ENCODE measurements at regions not wholly inside any gene's neighbourhood (a gene's known extent, or its start where the extent isn't known, plus 50 kb on each side); places are given as distances from the start of the nearest gene placed in this dataset.

- H3K27me3 ChIP-seq (ENCODE audit: insufficient read depth, poor library complexity, severe bottlenecking), result no peaks in the 10 kb centered on the region
- DNase-seq (ENCODE audit: low spot score) (no peak), ATAC-seq (ENCODE audit: low read depth) (no peak)
- H3K27ac ChIP-seq (ENCODE audit: poor library complexity, severe bottlenecking), result no peak overlapping the region
- H3K9me3 ChIP-seq (ENCODE audit: severe bottlenecking), result no peaks in the 10 kb centered on the region
- no peaks in the 10 kb centered on the region for H3K36me3 ChIP-seq (ENCODE audit: low read depth)
- TF ChIP-seq, protein P1, sequence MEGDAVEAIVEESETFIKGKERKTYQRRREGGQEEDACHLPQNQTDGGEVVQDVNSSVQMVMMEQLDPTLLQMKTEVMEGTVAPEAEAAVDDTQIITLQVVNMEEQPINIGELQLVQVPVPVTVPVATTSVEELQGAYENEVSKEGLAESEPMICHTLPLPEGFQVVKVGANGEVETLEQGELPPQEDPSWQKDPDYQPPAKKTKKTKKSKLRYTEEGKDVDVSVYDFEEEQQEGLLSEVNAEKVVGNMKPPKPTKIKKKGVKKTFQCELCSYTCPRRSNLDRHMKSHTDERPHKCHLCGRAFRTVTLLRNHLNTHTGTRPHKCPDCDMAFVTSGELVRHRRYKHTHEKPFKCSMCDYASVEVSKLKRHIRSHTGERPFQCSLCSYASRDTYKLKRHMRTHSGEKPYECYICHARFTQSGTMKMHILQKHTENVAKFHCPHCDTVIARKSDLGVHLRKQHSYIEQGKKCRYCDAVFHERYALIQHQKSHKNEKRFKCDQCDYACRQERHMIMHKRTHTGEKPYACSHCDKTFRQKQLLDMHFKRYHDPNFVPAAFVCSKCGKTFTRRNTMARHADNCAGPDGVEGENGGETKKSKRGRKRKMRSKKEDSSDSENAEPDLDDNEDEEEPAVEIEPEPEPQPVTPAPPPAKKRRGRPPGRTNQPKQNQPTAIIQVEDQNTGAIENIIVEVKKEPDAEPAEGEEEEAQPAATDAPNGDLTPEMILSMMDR (IDR thresholded peaks at IDR 0.05; ENCODE audit: poor library complexity, severe bottlenecking), result no peak
- no peaks in the 10 kb centered on the region for H3K4me1 ChIP-seq (ENCODE audit: insufficient read depth, poor library complexity, severe bottlenecking)
- no peak overlapping the region for H3K4me3 ChIP-seq (ENCODE audit: severe bottlenecking)
Measured at GRCh38 chr16:48930951-48931553, 321.1 kb upstream of the N4BP1 start.

- peaks cover 13% of the 10 kb centered on the region for H3K4me1 ChIP-seq (ENCODE audit: insufficient read depth, poor library complexity, severe bottlenecking)
- no peaks in the 10 kb centered on the region for H3K36me3 ChIP-seq (ENCODE audit: low read depth)
- peak overlapping the region; percentile 52 for H3K27ac ChIP-seq (ENCODE audit: poor library complexity, severe bottlenecking)
- H3K4me3 ChIP-seq (ENCODE audit: severe bottlenecking), result no peak overlapping the region
- TF ChIP-seq, protein P1 (IDR thresholded peaks at IDR 0.05; ENCODE audit: poor library complexity, severe bottlenecking), result no peak
- H3K9me3 ChIP-seq (ENCODE audit: severe bottlenecking), result no peaks in the 10 kb centered on the region
- H3K27me3 ChIP-seq (ENCODE audit: insufficient read depth, poor library complexity, severe bottlenecking), result no peaks in the 10 kb centered on the region
- ATAC-seq (ENCODE audit: low read depth), result no peak
- DNase-seq (ENCODE audit: low spot score), result no peak
Measured at GRCh38 chr16:48919791-48920190, 309.8 kb upstream of the N4BP1 start.

DNA sequence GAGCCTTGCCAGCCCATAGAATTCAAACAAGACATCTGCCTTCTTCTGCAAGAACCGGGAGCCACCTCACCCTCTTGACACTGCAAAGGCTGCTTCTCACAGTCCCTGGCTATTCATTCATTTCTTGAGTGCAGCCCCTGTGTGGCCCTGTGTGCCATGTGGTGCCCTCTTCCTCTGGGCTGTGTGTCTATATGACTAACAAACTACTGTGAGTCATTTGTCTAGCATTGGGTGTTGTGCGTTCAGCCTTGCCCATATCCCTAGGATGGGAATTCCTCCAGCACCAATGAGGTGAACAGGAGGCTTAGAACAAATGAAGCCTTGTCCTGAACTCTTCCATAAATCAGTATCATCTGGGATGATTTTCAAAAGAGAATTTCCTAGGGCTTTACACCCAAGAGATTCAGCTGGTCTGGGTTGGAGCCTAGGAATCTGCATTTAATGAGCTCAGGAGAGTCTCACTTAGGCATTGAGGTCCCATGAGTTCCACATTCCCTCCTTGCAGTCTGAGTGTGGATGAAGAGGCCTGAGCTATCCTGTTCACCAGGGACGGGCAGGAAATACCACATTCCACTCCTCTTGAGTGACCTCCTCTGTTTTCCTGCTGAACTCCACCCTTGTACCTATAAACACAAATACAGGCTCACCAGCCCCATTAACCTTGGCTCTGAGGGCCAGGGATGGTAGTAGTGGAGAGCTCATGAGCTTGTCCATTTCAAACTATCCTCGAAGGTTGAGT lies 308.7 kb upstream of the N4BP1 start:
- peak; percentile 93 for ATAC-seq (ENCODE audit: low read depth)
- Histone ChIP-seq H3K36me3 (ENCODE audit: low read depth) (no peaks in the 10 kb centered on the region), H3K9me3 (ENCODE audit: severe bottlenecking) (no peaks in the 10 kb centered on the region), H3K27me3 (ENCODE audit: insufficient read depth, poor library complexity, severe bottlenecking) (no peaks in the 10 kb centered on the region), H3K4me1 (ENCODE audit: insufficient read depth, poor library complexity, severe bottlenecking) (peaks cover 13% of the 10 kb centered on the region), H3K27ac (ENCODE audit: poor library complexity, severe bottlenecking) (peak overlapping the region; percentile 52), H3K4me3 (ENCODE audit: severe bottlenecking) (no peak overlapping the region)
- DNase-seq (ENCODE audit: low spot score), result no peak
- TF ChIP-seq, protein P1 (IDR thresholded peaks at IDR 0.05; ENCODE audit: poor library complexity, severe bottlenecking), result no peak

- Histone ChIP-seq H3K27me3 (ENCODE audit: insufficient read depth, poor library complexity, severe bottlenecking) (no peaks in the 10 kb centered on the region), H3K9me3 (ENCODE audit: severe bottlenecking) (no peaks in the 10 kb centered on the region), H3K4me1 (ENCODE audit: insufficient read depth, poor library complexity, severe bottlenecking) (peaks cover 13% of the 10 kb centered on the region), H3K27ac (ENCODE audit: poor library complexity, severe bottlenecking) (no peak overlapping the region), H3K36me3 (ENCODE audit: low read depth) (no peaks in the 10 kb centered on the region), H3K4me3 (ENCODE audit: severe bottlenecking) (no peak overlapping the region)
- no peak for DNase-seq (ENCODE audit: low spot score)
- no peak for ATAC-seq (ENCODE audit: low read depth)
- TF ChIP-seq, protein P1 (IDR thresholded peaks at IDR 0.05; ENCODE audit: poor library complexity, severe bottlenecking), result no peak
Measured at GRCh38 chr16:48916566-48916965, 306.6 kb upstream of the N4BP1 start.

DNA sequence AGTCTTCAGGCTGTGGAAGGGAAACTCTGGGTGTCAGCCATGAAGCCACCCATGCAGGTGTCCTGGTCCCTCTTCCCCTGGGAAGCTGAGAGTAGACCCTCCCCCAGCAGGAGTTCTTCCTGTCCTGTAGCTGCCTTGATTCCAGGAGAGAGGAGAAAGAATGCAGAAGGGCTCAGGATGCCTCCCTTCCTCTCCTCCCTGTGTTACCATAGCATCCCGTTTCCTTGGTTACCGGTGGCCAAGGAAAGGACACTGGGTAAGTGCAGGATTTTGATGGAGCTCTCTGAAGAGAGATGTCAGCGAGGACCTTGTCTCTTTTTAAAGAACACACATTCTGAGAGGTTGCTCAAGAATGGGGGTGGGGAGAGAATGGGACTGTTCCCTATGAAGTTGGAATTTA lies 304.1 kb upstream of the N4BP1 start:
- DNase-seq (ENCODE audit: low spot score) (no peak), ATAC-seq (ENCODE audit: low read depth) (no peak)
- H3K36me3 ChIP-seq (ENCODE audit: low read depth), result no peaks in the 10 kb centered on the region
- peaks cover 13% of the 10 kb centered on the region for H3K4me1 ChIP-seq (ENCODE audit: insufficient read depth, poor library complexity, severe bottlenecking)
- H3K4me3 ChIP-seq (ENCODE audit: severe bottlenecking), result no peak overlapping the region
- H3K27me3 ChIP-seq (ENCODE audit: insufficient read depth, poor library complexity, severe bottlenecking), result no peaks in the 10 kb centered on the region
- no peaks in the 10 kb centered on the region for H3K9me3 ChIP-seq (ENCODE audit: severe bottlenecking)
- TF ChIP-seq, protein P1 (IDR thresholded peaks at IDR 0.05; ENCODE audit: poor library complexity, severe bottlenecking), result no peak
- no peak overlapping the region for H3K27ac ChIP-seq (ENCODE audit: poor library complexity, severe bottlenecking)

Measured in RWPE2 (cell line).